ENCODE measurements at regions not wholly inside any gene's neighbourhood (a gene's known extent, or its start where the extent isn't known, plus 50 kb on each side); places are given as distances from the start of the nearest gene placed in this dataset.

DNA sequence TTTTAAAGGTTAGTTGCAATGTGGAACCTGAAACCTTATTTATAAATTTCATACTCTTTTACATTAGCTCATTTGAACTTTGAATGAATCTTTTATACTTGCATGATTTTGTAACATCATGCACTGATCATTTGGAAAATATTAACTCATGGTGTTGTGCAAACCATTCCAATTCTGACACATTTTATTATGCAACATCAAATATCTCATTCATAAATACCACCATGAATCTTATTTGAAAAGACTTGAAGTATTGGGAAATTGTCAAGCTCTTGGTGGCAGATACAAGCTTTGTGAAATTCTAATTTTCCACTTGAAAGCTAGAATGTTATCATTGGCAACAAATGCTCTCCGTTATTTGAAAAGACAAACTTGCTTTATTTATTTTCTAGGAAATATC is 379.9 kb upstream of the PCDH20 start:
- Histone ChIP-seq H3K9ac (ENCODE audit: low read depth in 2 of 2, low read length in 2 of 2) (no peak overlapping the region), H3K36me3 (no peaks in the 10 kb centered on the region), H3K4me1 (no peaks in the 10 kb centered on the region), H3K4me3 (no peak overlapping the region), H3K9me3 (no peaks in the 10 kb centered on the region), H3K27me3 (no peaks in the 10 kb centered on the region), H3K27ac (no peak overlapping the region)
- no peak for DNase-seq
- intact Hi-C loops (cut with DNase I) = no loop called here
- TF ChIP-seq CTCF (IDR thresholded peaks at IDR 0.05) = no peak

DNA sequence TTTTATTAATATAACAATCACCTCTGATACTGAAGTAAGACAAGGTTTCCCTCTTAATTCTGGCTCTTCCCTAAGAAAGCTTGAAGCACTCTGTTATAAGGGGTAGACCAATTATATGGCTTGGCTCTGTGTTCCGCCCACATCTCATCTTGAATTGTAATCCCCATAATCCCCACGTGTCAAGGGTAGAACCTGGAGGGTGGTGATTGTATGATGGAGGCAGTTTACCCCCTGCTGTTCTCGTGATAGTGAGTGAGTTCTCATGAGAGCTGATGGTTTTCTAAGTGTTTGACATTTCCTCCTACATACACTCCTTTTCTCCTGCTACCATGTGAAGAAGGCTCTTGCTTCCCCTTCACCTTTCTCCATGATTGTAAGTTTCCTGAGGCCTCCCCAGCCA is 363.8 kb upstream of the PCDH20 start:
- H3K27ac ChIP-seq = no peak overlapping the region
- H3K27me3 ChIP-seq = no peaks in the 10 kb centered on the region
- no peak overlapping the region for H3K4me3 ChIP-seq
- no peak overlapping the region for H3K9ac ChIP-seq (ENCODE audit: low read depth in 2 of 2, low read length in 2 of 2)
- H3K9me3 ChIP-seq = no peaks in the 10 kb centered on the region
- H3K36me3 ChIP-seq = no peaks in the 10 kb centered on the region
- TF ChIP-seq CTCF (IDR thresholded peaks at IDR 0.05) = no peak
- no peak for DNase-seq
- no peaks in the 10 kb centered on the region for H3K4me1 ChIP-seq
- intact Hi-C loops (cut with DNase I) = no loop called here

DNA sequence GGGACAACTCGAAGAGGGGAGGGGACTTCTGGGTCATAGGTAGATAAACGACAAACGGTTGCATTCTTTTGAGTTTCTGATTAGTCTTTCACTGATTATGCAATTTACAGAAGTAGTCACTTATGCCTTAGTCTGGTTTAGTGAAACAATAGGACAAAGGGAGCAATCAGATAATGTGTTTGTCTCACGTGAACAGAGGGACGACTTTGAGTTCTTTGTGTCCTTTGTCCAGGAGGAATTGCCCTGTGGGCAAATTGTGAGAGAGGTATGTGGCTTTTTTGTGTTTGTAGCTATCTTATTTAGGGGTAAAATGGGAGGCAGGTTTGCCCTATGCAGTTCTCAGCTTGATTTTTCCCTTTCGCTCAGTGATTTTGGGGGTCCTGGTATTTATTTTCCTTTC is 362.9 kb upstream of the PCDH20 start:
- no peaks in the 10 kb centered on the region for H3K36me3 ChIP-seq
- no peaks in the 10 kb centered on the region for H3K9me3 ChIP-seq
- no peak overlapping the region for H3K4me3 ChIP-seq
- TF ChIP-seq CTCF (IDR thresholded peaks at IDR 0.05) = no peak
- intact Hi-C loops (cut with DNase I) = no loop called here
- no peaks in the 10 kb centered on the region for H3K27me3 ChIP-seq
- H3K4me1 ChIP-seq = no peaks in the 10 kb centered on the region
- DNase-seq = no peak
- no peak overlapping the region for H3K9ac ChIP-seq (ENCODE audit: low read depth in 2 of 2, low read length in 2 of 2)
- no peak overlapping the region for H3K27ac ChIP-seq

- Histone ChIP-seq H3K9me3 (no peaks in the 10 kb centered on the region), H3K36me3 (no peaks in the 10 kb centered on the region), H3K27ac (no peak overlapping the region), H3K4me1 (no peaks in the 10 kb centered on the region), H3K4me3 (no peak overlapping the region), H3K27me3 (no peaks in the 10 kb centered on the region), H3K9ac (ENCODE audit: low read depth in 2 of 2, low read length in 2 of 2) (no peak overlapping the region)
- no peak for DNase-seq
- intact Hi-C loops (cut with DNase I) = no loop called here
- no peak for TF ChIP-seq CTCF (IDR thresholded peaks at IDR 0.05)
Observed at GRCh38 chr13:61777899-61778298, 362.2 kb upstream of the PCDH20 start.

DNA sequence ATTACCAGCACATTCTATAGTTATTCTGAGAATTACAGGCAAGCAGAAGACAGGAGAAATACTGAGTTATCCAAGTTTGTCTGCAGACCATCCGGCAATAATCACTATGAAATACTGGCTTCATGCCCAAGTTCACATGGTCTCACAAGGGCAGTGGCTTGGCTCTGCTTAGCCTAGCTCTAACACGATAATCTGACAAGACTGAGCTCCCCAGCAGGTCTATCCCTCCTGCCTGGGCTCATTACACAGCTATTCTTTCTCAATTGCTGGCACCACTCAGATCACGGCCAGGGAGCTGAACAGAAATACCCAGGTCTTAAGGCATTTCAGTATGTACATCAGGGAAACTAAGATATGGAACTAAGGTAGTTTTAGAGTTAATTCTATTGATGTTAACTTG is 361.6 kb upstream of the PCDH20 start:
- no peaks in the 10 kb centered on the region for H3K36me3 ChIP-seq
- no peak overlapping the region for H3K27ac ChIP-seq
- H3K4me3 ChIP-seq = no peak overlapping the region
- intact Hi-C loops (cut with DNase I) = no loop called here
- H3K9ac ChIP-seq (ENCODE audit: low read depth in 2 of 2, low read length in 2 of 2) = no peak overlapping the region
- no peak for TF ChIP-seq CTCF (IDR thresholded peaks at IDR 0.05)
- DNase-seq = no peak
- no peaks in the 10 kb centered on the region for H3K9me3 ChIP-seq
- no peaks in the 10 kb centered on the region for H3K27me3 ChIP-seq
- no peaks in the 10 kb centered on the region for H3K4me1 ChIP-seq

GRCh38 chr13:61774903-61775302 is 359.3 kb upstream of the PCDH20 start:
- Histone ChIP-seq H3K36me3 (no peaks in the 10 kb centered on the region), H3K9ac (ENCODE audit: low read depth in 2 of 2, low read length in 2 of 2) (no peak overlapping the region), H3K27ac (no peak overlapping the region), H3K9me3 (no peaks in the 10 kb centered on the region), H3K4me1 (no peaks in the 10 kb centered on the region), H3K4me3 (no peak overlapping the region), H3K27me3 (no peaks in the 10 kb centered on the region)
- no peak for TF ChIP-seq CTCF (IDR thresholded peaks at IDR 0.05)
- no peak for DNase-seq
- intact Hi-C loops (cut with DNase I) = no loop called here

Data from colonic mucosa (tissue), 4 donors.